ENCODE measurements at regions not wholly inside any gene's neighbourhood (a gene's known extent, or its start where the extent isn't known, plus 50 kb on each side); places are given as distances from the start of the nearest gene placed in this dataset.

- CTCF ChIA-PET = no interaction called here
- intact Hi-C loops (cut with micrococcal nuclease) = no loop called here
- no peak overlapping the region for H2AFZ ChIP-seq (ENCODE audit: low read depth, low read length, poor library complexity, severe bottlenecking)
- H3K4me3 ChIP-seq (replicated peaks in 1 of 2; ENCODE audit: low read depth in 1 of 2, low read length in 2 of 2) = no peak overlapping the region
- TF ChIP-seq TCF7L2 (IDR thresholded peaks at IDR 0.05; ENCODE audit: borderline replicate concordance, extremely low read depth, insufficient read depth, insufficient read length) (no peak), JUND (IDR thresholded peaks at IDR 0.05) (no peak), FOSL1 (IDR thresholded peaks at IDR 0.05; ENCODE audit: low read depth) (no peak)
- TF ChIP-seq, protein P1, sequence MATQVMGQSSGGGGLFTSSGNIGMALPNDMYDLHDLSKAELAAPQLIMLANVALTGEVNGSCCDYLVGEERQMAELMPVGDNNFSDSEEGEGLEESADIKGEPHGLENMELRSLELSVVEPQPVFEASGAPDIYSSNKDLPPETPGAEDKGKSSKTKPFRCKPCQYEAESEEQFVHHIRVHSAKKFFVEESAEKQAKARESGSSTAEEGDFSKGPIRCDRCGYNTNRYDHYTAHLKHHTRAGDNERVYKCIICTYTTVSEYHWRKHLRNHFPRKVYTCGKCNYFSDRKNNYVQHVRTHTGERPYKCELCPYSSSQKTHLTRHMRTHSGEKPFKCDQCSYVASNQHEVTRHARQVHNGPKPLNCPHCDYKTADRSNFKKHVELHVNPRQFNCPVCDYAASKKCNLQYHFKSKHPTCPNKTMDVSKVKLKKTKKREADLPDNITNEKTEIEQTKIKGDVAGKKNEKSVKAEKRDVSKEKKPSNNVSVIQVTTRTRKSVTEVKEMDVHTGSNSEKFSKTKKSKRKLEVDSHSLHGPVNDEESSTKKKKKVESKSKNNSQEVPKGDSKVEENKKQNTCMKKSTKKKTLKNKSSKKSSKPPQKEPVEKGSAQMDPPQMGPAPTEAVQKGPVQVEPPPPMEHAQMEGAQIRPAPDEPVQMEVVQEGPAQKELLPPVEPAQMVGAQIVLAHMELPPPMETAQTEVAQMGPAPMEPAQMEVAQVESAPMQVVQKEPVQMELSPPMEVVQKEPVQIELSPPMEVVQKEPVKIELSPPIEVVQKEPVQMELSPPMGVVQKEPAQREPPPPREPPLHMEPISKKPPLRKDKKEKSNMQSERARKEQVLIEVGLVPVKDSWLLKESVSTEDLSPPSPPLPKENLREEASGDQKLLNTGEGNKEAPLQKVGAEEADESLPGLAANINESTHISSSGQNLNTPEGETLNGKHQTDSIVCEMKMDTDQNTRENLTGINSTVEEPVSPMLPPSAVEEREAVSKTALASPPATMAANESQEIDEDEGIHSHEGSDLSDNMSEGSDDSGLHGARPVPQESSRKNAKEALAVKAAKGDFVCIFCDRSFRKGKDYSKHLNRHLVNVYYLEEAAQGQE (IDR thresholded peaks at IDR 0.05; ENCODE audit: low read depth) = no peak
- DNase-seq (ENCODE audit: low read depth, low spot score) (no peak), ATAC-seq (no peak)
- no peaks in the 10 kb centered on the region for H3K9me3 ChIP-seq (ENCODE audit: control insufficient read depth in 1 of 2, insufficient read depth in 1 of 2, low read depth in 1 of 2, low read length in 2 of 2)
- RAD21 ChIA-PET (ENCODE audit: low non-redundant PET in 1 of 2, low total read pairs in 2 of 2, uncharacterized antibody in 2 of 2, unreplicated experiment in 2 of 2) = no interaction called here
- H3K9me2 ChIP-seq (ENCODE audit: insufficient read depth) = no peaks in the 10 kb centered on the region
- H3K27ac ChIP-seq (ENCODE audit: low read depth, low read length) = no peak overlapping the region
- H3K4me2 ChIP-seq (ENCODE audit: low read length) = no peak overlapping the region
- no peak overlapping the region for H3K9ac ChIP-seq (ENCODE audit: low read length)
- H3K4me1 ChIP-seq (ENCODE audit: control insufficient read depth in 1 of 2, insufficient read depth in 2 of 2, low read length in 2 of 2) = no peaks in the 10 kb centered on the region
- no peaks in the 10 kb centered on the region for H3K36me3 ChIP-seq (ENCODE audit: control insufficient read depth in 1 of 2, insufficient read depth in 2 of 2, low read length in 2 of 2)
- H3K79me2 ChIP-seq (ENCODE audit: insufficient read depth, low read length) = no peaks in the 10 kb centered on the region
- no TSS peak for BruUV-seq (replicated peaks)
- H3K27me3 ChIP-seq (ENCODE audit: insufficient read depth, low read length) = no peaks in the 10 kb centered on the region
- no peaks in the 10 kb centered on the region for H4K20me1 ChIP-seq (ENCODE audit: insufficient read depth)
- POLR2A ChIA-PET = no interaction called here
These were observed 167.7 kb downstream of the BCHE start for GRCh38 chr3:165669504-165669903.

DNA sequence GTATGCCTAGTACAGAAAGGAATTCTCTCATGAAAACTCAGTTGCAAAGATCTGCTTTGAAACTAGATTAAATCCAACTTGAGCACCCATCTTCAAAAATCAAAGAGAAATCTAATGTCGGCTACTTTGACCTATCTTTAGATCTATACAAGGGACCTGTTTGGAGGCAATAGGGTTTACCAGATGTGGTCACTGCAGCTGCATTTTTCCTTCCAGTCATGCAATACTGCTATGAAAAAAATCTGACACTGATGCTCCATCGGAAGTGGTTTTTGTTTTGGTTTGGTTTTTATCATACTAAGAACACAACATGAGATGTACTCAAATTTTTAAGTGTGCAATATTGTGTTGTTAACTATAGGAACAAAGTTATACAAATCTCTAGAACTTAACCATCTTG is 169.5 kb downstream of the BCHE start:
- TF ChIP-seq ELF1 (IDR thresholded peaks at IDR 0.05; ENCODE audit: borderline replicate concordance, low read depth) (no peak), EZH2phosphoT487 (IDR thresholded peaks at IDR 0.05; ENCODE audit: borderline replicate concordance) (no peak), EGR1 (IDR thresholded peaks at IDR 0.05; ENCODE audit: low read depth) (no peak), MAX (IDR thresholded peaks at IDR 0.05) (no peak), SIN3A (IDR thresholded peaks at IDR 0.05; ENCODE audit: low read depth) (no peak), CBX3 (IDR thresholded peaks at IDR 0.05; ENCODE audit: low read depth) (no peak), TCF7L2 (IDR thresholded peaks at IDR 0.05; ENCODE audit: borderline replicate concordance, extremely low read depth, insufficient read depth, insufficient read length) (no peak), YY1 (IDR thresholded peaks at IDR 0.05; ENCODE audit: extremely low read depth, insufficient replicate concordance, low read depth, low read length) (no peak), POLR2A (IDR thresholded peaks at IDR 0.05; ENCODE audit: borderline replicate concordance, extremely low read depth, insufficient read depth, insufficient read length) (no peak), POLR2AphosphoS5 (IDR thresholded peaks at IDR 0.05; ENCODE audit: low read depth, low read length) (no peak), SP1 (IDR thresholded peaks at IDR 0.05; ENCODE audit: low read depth) (no peak), JUND (IDR thresholded peaks at IDR 0.05) (no peak), SRF (IDR thresholded peaks at IDR 0.05; ENCODE audit: low read depth) (no peak)
- ChIA-PET RAD21 (ENCODE audit: low non-redundant PET in 1 of 2, low total read pairs in 2 of 2, uncharacterized antibody in 2 of 2, unreplicated experiment in 2 of 2) (no interaction called here), CTCF (no interaction called here)

More for the DNA sequence above, 169.5 kb downstream of the BCHE start:
- Histone ChIP-seq H3K4me1 (ENCODE audit: control insufficient read depth in 1 of 2, insufficient read depth in 2 of 2, low read length in 2 of 2) (no peaks in the 10 kb centered on the region), H3K9me2 (ENCODE audit: insufficient read depth) (no peaks in the 10 kb centered on the region), H3K79me2 (ENCODE audit: insufficient read depth, low read length) (no peaks in the 10 kb centered on the region), H3K27me3 (ENCODE audit: insufficient read depth, low read length) (no peaks in the 10 kb centered on the region), H3K36me3 (ENCODE audit: control insufficient read depth in 1 of 2, insufficient read depth in 2 of 2, low read length in 2 of 2) (no peaks in the 10 kb centered on the region), H4K20me1 (ENCODE audit: insufficient read depth) (no peaks in the 10 kb centered on the region), H3K9ac (ENCODE audit: low read length) (no peak overlapping the region), H3K9me3 (ENCODE audit: control insufficient read depth in 1 of 2, insufficient read depth in 1 of 2, low read depth in 1 of 2, low read length in 2 of 2) (no peaks in the 10 kb centered on the region), H3K4me2 (ENCODE audit: low read length) (no peak overlapping the region), H3K4me3 (replicated peaks in 1 of 2; ENCODE audit: low read depth in 1 of 2, low read length in 2 of 2) (no peak overlapping the region), H3K27ac (ENCODE audit: low read depth, low read length) (no peak overlapping the region), H2AFZ (ENCODE audit: low read depth, low read length, poor library complexity, severe bottlenecking) (no peak overlapping the region)
- ATAC-seq = no peak
- DNase-seq (ENCODE audit: low read depth, low spot score) = no peak
- intact Hi-C loops (cut with micrococcal nuclease) = no loop called here
- POLR2A ChIA-PET = no interaction called here
- BruUV-seq (replicated peaks) = no TSS peak
